Tibial nerve (tissue), 4 donors: ENCODE measurements at regions not wholly inside any gene's neighbourhood (a gene's known extent, or its start where the extent isn't known, plus 50 kb on each side); places are given as distances from the start of the nearest gene placed in this dataset.

Experiments used
- DNase-seq, 2 donors: peaks; one replicate each; pipeline ENCODE4 v3.0.0-alpha.2; 2019; ENCODE audit warnings: low spot score in 2 of 2
- H3K27ac ChIP-seq, 4 donors: fragments of 200-600 bp; sonication (generic) in 3 of 4; one replicate each; pipeline ENCODE4 v1.5.1; 2017 to 2019; ENCODE audit warnings: mild to moderate bottlenecking in 1 of 4
- H3K27me3 ChIP-seq, 2 donors: fragments of 200-600 bp; sonication (generic) in 1 of 2; one replicate each; pipeline versions ENCODE4 v1.5.1 to v1.6.0; 2017 to 2019
- H3K36me3 ChIP-seq, 3 donors: fragments of 200-600 bp; sonication (generic); one replicate each; pipeline ENCODE4 v1.5.1; 2018 to 2019
- H3K4me1 ChIP-seq, 4 donors: fragments of 200-600 bp; sonication (generic) in 3 of 4; one replicate each; pipeline ENCODE4 v1.5.1; 2017 to 2019
- H3K4me3 ChIP-seq, 4 donors: fragments of 200-600 bp; sonication (generic) in 3 of 4; one replicate each; pipeline ENCODE4 v1.5.1; 2017 to 2019; ENCODE audit warnings: mild to moderate bottlenecking in 1 of 4, moderate library complexity in 1 of 4
- H3K9me3 ChIP-seq, 4 donors: fragments of 200-600 bp; sonication (generic) in 3 of 4; one replicate each; pipeline ENCODE4 v1.5.1; 2017 to 2019
- CTCF ChIP-seq, 5 experiments: fragments of 200-600 bp in 3 of 5; fragments of 450-650 bp in 2 of 5; sonication (generic) in 3 of 5; IDR thresholded peaks; one replicate each; pipeline ENCODE4 v1.5.1; 2016 to 2019; ENCODE audit warnings: antibody characterized with exemption in 5 of 5, mild to moderate bottlenecking in 3 of 5, moderate library complexity in 2 of 5
- EP300 ChIP-seq, 2 donors: sonication (generic); formaldehyde crosslinking; IDR thresholded peaks; one replicate each; pipeline ENCODE4 v1.6.1; 2017; ENCODE audit warnings: antibody characterized with exemption in 2 of 2, mild to moderate bottlenecking in 1 of 2
- POLR2A ChIP-seq, 2 donors: fragments of 450-650 bp; IDR thresholded peaks; one replicate each; pipeline ENCODE4 v1.6.1; 2017; ENCODE audit warnings: antibody characterized with exemption in 2 of 2, mild to moderate bottlenecking in 2 of 2, moderate library complexity in 2 of 2
- WGBS, 2 donors: methylation state at CpG; one replicate each; pipeline ENCODE4 v1.1.5; 2018; 5-methylcytosine and 5-hydroxymethylcytosine counted together

GRCh38 chr20:21632031-21632734 lies 73.3 kb upstream of the PAX1 start:
- no peaks in the 10 kb centered on the region for H3K27me3 ChIP-seq
- 45 to 66% methylated on average over 7 of the region's 7 CpGs for WGBS, 2 donors
- DNase-seq: no peak

GRCh38 chr20:21628800-21629199 lies 76.7 kb upstream of the PAX1 start:
- no peaks in the 10 kb centered on the region for H3K4me1 ChIP-seq
- no peak for DNase-seq
- no peak overlapping the region for H3K27ac ChIP-seq
- peaks cover 0 to 7% of the 10 kb centered on the region in 2 donors for H3K27me3 ChIP-seq
- WGBS, 2 donors: 74 to 77% methylated on average over 4 of the region's 4 CpGs
- no peaks in the 10 kb centered on the region for H3K36me3 ChIP-seq
- H3K9me3 ChIP-seq: no peaks in the 10 kb centered on the region
- TF ChIP-seq EP300 (IDR thresholded peaks at IDR 0.05) (no peak), POLR2A (IDR thresholded peaks at IDR 0.05) (no peak), CTCF (IDR thresholded peaks at IDR 0.05) (no peak)
- no peak overlapping the region for H3K4me3 ChIP-seq

More at GRCh38 chr20:21632031-21632734, 73.3 kb upstream of the PAX1 start:
- Histone ChIP-seq H3K9me3 (no peaks in the 10 kb centered on the region), H3K4me1 (no peaks in the 10 kb centered on the region), H3K27ac (no peak overlapping the region), H3K36me3 (no peaks in the 10 kb centered on the region), H3K4me3 (no peak overlapping the region)
- no peak for TF ChIP-seq CTCF (IDR thresholded peaks at IDR 0.05)
- TF ChIP-seq POLR2A (IDR thresholded peaks at IDR 0.05): no peak
- no peak for TF ChIP-seq EP300 (IDR thresholded peaks at IDR 0.05)

GRCh38 chr20:21623781-21624094 lies 81.7 kb upstream of the PAX1 start:
- Histone ChIP-seq H3K4me3 (no peak overlapping the region), H3K27ac (no peak overlapping the region), H3K27me3 (peaks cover 0 to 7% of the 10 kb centered on the region in 2 donors), H3K36me3 (no peaks in the 10 kb centered on the region), H3K9me3 (no peaks in the 10 kb centered on the region), H3K4me1 (no peaks in the 10 kb centered on the region)
- DNase-seq: no peak
- WGBS, 2 donors: 83 to 89% methylated on average over 1 of the region's 1 CpG
- TF ChIP-seq POLR2A (IDR thresholded peaks at IDR 0.05) (no peak), EP300 (IDR thresholded peaks at IDR 0.05) (no peak), CTCF (IDR thresholded peaks at IDR 0.05) (no peak)

- H3K27ac ChIP-seq: no peak overlapping the region
- no peaks in the 10 kb centered on the region for H3K9me3 ChIP-seq
- no peak for DNase-seq
- no peaks in the 10 kb centered on the region for H3K4me1 ChIP-seq
- no peak for TF ChIP-seq POLR2A (IDR thresholded peaks at IDR 0.05)
- H3K4me3 ChIP-seq: no peak overlapping the region
- 41 to 51% methylated on average over 2 of the region's 2 CpGs for WGBS, 2 donors
- peaks cover 0 to 7% of the 10 kb centered on the region in 2 donors for H3K27me3 ChIP-seq
- H3K36me3 ChIP-seq: no peaks in the 10 kb centered on the region
Observed at GRCh38 chr20:21623074-21623780, 82.2 kb upstream of the PAX1 start.

GRCh38 chr20:21622097-21622857 lies 83.2 kb upstream of the PAX1 start:
- Histone ChIP-seq H3K27ac (no peak overlapping the region), H3K4me3 (no peak overlapping the region), H3K4me1 (no peaks in the 10 kb centered on the region), H3K9me3 (no peaks in the 10 kb centered on the region), H3K36me3 (no peaks in the 10 kb centered on the region), H3K27me3 (peaks cover 0 to 7% of the 10 kb centered on the region in 2 donors)
- TF ChIP-seq CTCF (IDR thresholded peaks at IDR 0.05) (no peak), EP300 (IDR thresholded peaks at IDR 0.05) (no peak), POLR2A (IDR thresholded peaks at IDR 0.05) (no peak)
- 55 to 66% methylated on average over 3 of the region's 3 CpGs for WGBS, 2 donors
- no peak for DNase-seq
